GM21447 (cell line): ENCODE measurements at regions not wholly inside any gene's neighbourhood (a gene's known extent, or its start where the extent isn't known, plus 50 kb on each side); places are given as distances from the start of the nearest gene placed in this dataset.
"Not testable (repeated sequence)": the region's sequence is repeated elsewhere in the genome, so short reads cannot be mapped to it uniquely, and the experiment has no call there.

Experiments
- ATAC-seq: cut with Tn5 transposase; IDR thresholded peaks from one replicate; pipeline ENCODE4 v1.9.1; 2021; ENCODE audit not compliant: unreplicated experiment

DNA sequence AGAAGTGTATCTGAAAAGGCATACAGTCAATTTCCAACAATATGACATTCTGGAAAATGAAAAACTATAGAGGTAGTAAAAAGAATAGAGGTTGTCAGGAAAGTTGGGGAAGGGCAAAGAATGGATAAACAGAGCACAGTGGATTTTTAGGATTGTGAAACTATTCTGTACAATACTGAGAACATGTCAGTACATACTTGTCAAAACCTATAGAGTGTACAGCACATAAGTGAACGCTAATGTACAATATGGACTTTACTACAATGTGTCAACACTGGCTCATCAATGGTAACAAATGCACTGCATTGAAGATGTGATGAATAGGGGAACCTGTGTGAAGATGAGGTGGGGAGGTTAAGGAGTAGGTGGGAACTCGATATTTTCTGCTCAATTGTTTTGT, 483.0 kb upstream of the PFKP start:
- ATAC-seq, result no peak

DNA sequence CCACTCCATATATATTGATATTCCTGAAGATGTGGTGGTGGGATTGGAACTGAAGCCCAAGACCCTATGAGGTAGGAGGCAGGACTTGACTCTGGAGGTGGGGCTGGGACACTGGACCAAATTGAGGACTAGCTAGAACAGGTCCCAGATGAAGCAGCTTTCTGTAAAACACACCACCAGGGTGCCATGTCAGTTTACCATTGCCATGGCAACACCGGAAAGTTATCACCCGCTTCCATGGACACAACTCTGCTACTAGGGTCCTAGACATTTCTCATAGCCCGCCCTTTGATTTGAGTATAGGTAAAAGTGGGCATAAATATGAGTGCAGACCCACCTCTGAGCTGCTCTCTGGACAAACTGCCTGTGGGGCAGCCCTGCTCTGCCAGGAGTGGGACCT, 490.5 kb upstream of the PFKP start:
- ATAC-seq, result no peak

DNA sequence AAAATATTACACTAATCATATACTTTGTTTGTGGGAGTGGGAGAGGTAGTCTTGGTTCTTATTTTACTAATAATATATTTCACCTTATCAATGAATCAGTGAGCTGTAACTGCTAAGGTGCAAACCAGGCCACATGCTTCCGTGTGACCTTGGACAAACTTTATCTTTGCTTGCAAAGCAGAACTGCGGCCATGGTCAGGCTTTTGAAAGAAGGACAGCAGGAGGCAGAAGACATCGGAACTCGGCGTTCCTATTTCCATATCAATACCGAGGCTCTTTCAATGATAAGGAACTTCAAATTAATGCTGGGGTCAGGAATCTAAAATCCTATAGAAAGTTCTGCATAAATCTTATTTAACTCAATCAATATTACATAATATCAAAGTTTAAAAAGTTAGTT, 491.9 kb upstream of the PFKP start:
- ATAC-seq, result no peak

DNA sequence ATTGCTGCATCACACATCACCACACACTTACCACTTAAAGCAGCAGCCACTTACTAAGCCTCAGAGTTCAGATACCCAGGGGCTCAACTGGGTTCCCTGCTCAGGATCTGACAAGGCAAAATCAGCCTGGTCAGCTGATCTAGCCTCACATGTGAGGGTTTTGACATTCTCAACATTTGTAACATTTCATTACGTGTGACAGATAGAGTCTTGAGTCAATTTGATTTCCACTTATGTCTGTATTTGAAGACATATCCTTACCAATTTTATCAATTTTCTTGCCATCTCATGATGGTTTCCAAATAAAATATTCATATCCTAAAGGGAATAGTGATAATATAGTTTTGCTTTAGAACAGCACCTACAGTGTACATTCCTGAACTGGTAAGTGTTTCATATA, 494.7 kb upstream of the PFKP start:
- no peak for ATAC-seq

DNA sequence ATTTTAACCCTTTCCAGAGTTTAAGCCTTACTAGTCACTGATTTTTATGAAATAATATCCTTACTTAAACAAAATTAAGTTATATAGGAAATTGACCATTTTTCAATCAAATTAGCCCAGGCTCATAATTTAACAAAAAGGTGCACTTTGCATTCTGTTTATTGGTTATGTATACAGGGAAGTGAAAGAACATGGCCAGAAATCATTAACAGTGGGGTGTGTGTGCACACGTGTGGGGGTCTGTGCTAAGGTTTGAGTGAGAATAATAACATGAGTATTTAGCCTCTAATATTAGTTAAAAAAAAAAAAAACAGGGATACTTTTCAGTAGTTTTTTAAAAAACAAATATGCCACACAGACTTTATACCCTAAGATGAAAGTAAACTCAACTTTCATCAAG, 510.5 kb upstream of the PFKP start:
- ATAC-seq, result no peak

DNA sequence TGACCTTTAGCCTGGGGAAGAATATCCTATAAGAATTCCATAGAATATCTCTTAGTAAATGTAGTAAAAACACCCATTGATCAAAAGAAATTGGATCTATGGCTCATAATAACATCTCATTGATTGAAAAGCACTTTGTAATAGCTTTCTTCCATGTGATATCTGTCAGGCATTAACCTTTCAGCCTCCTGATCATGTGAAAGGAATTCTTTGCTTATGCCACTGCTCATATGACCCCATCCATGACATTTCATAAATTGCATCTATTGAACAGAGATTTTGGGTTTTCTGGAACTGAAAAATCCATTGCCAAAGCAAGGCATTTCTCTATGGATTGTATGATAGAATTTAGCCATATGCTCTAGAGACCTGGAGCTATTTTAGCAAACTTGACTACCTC, 519.3 kb upstream of the PFKP start:
- ATAC-seq, result no peak

DNA sequence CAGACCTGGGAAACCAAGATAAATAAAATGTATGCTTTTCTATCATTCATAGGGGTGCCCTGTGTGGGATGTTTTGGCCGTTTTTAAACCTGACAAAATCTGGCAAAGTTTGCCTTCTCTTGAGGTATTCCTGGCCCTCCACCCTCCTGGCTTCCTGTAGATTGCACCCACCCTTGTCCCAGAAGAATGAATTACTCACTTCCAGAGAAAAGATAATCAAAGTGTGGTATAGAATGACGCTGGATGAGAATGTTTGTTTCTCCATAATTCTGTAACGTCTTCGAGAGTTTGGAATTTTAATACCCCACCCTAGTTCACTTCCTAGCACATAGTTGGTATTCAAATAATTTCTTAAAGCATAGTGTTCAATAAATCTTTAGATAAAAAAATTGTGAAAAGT, 519.7 kb upstream of the PFKP start:
- ATAC-seq, result no peak

DNA sequence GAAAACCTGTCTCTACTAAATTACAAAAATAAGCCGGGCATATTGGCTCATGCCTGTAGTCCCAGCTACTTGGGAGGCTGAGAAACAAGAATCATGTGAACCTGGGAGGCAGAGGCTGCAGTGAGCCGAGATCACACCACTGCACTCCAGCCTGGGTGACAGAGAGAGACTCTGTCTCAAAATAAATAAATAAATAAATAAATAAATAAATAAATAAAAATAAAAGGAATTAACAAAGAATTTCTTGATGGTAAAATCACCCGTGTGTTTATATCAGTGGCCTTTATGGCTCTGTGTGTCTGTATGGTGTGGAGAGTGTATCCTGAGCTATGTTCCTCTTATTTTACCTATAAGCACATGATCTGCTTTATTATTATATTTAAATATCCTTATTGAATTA, 520.5 kb upstream of the PFKP start:
- ATAC-seq, result not testable (repeated sequence)

DNA sequence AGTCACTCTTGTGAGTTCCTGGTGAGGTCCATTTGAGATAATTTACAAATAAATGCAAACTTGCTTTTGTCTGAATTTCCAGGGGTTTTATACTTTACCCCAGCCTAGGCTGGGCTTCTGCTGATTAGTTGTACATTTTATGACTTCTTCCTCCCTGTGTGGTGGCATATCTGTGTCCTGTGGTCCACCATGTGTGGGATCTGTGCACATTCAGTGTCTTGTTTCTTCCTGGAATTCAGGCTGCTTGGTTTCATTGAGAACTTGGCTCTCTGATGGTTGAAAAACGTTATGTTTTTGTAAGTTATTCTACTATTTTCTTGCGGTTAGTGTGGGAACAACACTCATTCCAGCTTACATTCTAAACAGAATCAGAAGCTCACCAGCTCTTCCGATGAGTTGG, 523.4 kb upstream of the PFKP start:
- no peak for ATAC-seq

DNA sequence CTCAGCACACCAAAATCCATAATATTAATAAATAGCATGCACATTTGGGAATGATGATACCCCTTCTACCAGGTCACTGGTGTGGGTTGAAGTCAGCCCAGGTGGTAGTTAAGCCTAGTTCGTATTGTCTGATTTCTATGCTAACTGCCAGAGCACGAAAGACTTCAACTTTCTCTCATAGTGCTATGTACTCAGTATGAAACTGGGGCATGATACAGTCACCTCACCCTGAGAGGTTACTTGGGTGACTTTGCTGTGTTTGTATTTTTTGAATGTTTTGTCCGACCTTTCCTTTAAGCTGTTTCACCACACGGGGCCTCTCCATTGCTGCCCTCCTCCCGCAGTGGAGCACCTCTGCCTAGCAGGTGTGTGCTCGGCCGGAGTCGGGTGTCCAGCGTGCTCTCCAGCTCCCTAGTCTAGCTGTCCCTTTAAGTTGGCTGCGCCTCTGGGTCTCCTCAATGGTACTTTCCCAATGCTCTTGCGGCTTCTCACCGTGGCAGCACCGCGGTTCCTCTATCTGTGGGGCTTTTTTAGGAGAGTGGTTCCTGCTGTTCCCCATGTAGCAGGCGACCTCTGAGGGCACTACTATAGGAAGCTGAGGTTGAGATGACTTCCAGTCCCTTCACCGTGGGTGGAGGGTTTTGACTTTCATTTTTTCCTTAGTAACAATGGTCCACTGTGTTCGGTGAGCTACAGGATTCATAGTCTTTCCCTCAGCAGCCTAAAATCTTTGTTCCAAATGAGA, 524.0 kb upstream of the PFKP start:
- ATAC-seq, result no peak

DNA sequence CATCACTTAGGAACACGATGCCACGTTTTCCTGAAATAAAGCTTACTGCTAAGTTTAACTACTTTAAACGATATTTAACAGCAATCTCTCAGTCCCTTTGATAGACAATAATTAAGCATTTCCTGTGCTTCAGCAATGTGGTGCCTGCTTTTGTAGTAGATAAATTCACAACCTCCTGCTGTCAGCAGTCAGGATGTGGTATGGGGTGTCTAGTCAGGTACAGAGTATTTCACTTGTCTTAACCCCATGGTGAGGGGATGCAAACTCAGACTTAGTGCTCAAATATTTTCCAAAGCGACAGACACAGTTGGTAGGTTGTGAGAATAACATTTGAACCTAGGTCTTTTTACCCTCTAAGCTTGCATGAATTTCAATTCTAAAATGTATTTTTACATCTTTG, 526.2 kb upstream of the PFKP start:
- ATAC-seq, result no peak

DNA sequence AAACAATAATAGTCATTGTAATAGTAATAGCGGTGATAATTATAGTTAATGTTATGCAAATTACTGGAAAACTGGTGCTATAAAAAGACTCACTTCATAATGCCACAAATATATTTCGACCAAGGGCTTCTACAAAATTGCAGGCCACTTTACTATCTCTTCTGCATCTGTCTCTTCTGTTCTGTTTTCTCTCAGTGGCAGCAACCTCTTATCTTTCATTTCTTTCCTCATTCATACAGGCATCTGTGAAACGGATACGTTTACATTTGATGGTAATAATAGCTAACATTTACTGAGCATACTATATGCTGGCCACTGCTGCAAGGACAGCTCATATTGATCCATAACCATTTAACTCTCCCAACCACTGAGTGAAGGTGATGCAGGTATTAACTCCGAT, 537.4 kb upstream of the PFKP start:
- no peak for ATAC-seq

DNA sequence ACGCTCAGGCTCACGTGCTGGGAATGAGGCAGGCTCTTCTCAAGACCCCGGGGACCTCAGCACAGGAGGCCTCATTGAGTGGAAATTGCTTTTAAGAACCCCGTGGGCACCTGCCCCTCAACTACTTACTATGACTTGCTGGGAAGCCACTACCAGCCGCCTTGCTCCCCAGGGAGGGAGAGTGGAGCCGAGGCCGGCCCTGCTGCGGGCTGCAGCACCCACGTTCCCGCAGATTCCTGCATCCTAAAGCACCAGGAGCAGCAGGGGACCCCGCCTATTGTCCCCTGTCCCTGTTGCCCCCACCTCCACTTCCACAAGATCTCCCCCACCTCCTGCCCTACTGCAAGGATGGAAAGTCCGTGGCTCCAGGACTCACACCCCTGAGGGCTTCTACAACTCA, 541.6 kb upstream of the PFKP start:
- no peak for ATAC-seq

DNA sequence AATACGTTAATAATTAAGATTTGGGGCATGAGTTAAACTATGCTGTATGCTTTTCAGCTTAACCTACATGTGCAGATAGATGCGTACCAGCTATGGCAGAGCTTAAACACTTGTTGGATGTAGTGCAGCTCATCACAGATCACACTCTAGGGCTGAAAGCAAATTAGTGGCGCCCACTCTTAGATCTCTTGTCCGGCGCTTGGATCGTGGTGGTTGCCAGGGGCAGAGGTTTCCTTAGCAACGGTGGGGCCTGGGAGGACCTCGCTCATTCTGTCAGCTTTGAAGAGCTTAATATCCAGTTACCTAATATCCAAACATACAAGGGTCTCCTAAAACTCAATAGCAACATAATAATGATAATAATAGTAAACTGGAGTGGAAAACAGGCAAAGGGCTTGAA, 548.2 kb upstream of the PFKP start:
- ATAC-seq, result no peak

DNA sequence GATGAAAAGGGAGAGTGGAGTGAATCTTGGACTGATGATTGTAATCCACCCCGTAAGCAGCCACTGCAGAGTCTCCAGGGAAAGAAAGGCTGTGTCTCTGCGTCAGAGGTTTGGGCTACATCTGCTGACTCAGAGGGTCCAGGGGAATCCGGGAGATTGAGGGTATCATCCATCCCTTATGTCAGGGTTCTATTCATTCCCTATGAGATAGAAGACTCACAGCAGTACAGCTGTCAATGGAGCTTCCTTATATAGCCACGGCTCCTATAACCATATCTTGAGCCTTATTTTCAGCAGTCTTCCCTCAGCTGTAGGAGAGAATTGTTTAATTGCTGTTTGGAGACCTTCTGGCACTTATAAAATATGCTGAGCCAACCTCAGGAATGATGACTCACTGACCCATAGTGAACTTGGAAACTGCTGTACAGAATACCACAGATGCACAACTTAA, 558.2 kb upstream of the PFKP start:
- ATAC-seq, result no peak

DNA sequence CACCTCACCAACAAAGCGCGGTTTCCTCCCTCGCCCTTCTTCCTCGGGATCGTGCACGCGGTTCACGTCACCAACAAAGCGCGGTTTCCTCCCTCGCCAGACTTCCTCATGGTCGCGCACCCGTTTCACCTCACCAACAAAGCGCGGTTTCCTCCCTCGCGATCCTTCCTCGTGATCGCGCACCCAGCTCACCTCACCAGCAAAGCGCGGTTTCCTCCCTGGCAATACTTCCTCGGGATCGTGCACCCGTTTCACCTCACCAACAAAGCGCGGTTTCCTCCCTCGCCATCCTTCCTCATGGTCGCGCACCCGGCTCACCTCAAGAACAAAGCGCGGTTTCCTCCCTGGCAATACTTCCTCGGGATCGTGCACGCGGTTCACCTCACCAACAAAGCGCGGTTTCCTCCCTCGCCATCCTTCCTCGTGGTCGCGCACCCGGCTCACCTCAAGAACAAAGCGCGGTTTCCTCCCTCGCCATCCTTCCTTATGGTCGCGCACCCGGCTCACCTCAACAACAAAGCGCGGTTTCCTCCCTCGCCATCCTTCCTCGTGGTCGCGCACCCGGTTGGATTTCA, 565.9 kb upstream of the PFKP start:
- ATAC-seq, result not testable (repeated sequence)

DNA sequence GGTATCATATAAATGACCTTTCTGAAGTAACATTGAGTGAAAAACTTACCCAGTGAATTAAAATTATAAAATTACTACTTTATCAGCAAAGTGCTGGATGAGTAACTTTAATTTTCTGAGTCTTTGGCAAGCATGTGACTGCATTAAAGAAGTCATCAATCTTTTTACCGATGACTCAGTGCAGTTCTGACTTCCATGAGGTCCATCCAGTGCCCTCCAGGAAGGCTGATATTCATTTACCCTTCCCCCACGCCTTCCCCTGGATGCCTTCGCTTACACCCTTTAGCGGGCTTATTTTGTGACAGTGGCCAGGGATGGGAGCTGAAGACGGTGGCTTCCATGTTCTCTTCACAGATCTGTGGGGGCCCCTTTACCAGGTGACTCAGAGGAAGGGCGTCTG, 572.9 kb upstream of the PFKP start:
- no peak for ATAC-seq

DNA sequence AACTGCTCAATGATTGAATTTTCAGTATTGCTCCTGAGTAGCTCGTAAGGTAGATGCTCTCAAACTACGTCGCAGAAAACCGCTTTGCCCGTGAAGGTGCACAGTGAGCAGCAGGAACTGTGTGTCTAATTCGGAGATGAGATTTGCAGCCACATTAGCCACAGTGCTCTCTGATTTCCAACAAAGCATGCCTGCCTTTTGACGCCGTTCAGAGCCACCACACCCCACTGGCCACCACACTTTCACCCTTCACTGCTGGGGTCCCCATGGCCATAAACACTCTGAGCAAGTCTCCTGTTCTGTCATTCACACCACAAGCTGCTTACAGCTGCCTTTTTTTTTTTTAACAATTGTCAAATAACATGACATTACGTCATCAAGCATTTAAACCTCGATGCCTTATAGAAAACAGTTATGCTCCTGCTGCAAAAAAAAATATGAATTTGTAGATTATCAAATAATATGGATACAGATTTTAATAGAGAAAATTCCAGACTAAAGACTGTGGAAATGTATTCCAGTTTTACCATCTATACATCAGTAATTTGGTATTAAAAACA, 578.8 kb upstream of the PFKP start:
- ATAC-seq, result no peak

DNA sequence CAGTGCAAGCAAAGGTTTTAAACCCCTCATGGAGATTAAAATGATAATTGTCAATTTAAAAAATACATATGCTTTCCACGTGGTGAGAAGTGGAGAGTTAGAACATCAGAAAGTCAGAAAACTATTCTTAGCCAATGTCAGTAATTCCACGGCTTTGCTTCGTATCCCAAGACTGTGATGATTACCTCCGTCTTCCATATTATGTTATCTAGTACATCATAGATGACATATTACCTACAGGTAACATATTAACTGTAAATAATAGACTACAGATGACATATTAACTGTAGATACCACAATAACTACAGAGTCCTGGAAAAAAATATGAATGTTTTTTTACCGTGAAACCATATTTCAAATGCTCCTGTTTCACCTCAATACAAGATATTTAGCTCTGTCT, 579.4 kb upstream of the PFKP start:
- ATAC-seq, result no peak

DNA sequence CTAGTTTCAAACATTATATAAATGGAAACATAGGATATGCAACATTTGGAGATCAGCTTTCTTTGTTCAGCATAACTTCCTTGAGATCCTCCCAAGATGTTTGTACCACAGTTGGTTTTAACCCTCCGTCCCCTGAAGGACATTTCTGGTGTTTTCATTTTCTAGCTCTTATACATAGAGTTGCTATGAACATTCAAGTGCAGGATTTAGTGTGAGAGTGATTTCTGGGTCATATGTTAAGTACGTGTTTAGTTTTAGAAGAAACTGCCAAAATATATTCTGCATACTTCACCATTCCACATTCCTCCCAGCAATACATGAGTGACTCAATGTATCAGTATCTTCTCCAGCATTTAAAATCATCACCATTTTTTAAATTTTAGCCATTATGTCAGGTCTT, 588.7 kb upstream of the PFKP start:
- ATAC-seq, result no peak

DNA sequence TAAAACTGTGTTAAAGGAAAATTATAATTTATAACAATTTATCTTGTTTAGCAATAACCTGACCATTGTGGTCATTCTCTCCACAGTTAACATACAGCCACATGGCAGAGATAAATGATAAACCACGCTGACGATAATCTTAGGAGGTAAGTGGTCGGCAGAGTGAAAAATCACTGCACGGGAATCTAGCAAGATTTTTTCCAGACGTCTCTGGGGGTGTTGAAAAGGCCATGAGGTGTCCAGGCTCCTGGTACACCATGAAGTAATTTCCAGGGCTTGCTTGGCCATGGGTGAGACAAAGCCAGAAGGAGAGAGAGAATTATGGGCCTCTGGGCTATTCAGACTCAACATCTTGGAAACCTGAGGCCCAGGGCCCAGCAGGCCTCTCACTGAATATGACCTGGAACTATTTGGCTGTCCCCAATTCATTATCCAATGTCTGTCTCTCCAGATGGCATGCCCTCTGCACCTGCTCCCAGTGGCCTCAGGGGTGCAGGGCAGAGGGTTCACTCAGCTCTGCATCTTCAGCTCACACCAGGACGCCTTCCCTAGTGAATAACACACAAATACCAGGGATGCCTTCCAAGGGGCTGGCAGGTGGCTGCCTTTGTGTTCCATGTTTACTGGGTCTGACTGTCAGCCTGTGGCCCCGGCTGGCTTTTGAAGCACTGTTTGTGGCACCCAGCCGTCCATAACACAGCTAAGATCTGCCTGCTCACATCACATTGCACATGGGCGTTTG, 590.4 kb upstream of the PFKP start:
- no peak for ATAC-seq

DNA sequence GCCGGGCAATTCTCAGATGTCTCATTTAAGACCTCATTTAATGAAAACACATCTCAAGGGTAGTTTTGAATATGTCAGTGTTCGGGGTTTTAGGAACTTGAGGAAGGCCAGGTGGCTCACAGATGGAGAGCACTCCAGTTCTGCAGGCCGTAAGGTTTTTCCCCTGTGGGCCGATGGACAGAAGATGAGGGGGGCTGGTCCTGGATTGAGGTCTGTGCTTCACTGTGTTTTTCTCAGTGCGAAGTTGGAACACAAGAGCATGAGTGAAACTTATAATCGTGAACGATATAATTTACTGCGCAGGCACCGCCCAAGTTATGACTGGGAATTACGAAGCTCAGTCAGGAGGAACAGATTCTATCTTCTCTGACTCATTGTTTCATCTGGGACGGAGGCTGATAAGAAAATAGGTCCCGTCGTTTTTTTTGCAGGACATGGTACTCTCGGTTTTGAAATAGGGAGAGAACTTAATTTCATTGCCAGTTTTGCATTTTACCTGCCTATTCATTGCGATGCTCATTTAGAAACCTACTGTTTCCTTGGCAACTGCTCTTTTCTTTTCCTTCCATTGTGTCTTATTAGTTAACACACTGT, 591.0 kb upstream of the PFKP start:
- ATAC-seq, result no peak
